DOHH2 (cell line): ENCODE measurements at regions not wholly inside any gene's neighbourhood (a gene's known extent, or its start where the extent isn't known, plus 50 kb on each side); places are given as distances from the start of the nearest gene placed in this dataset.

Source experiments
- H3F3A ChIP-seq: fragments of 200-600 bp; sonication (generic), shearing (Covaris generic); 2 replicates; pipeline ENCODE4 v1.6.0; 2016; ENCODE audit warnings: antibody characterized with exemption, mild to moderate bottlenecking; ENCODE audit not compliant: control insufficient read depth, insufficient read depth
- H3K27ac ChIP-seq: fragments of 200-600 bp; sonication (generic); 2 replicates; pipeline ENCODE4 v1.5.1; 2014; ENCODE audit warnings: low read depth, mild to moderate bottlenecking, low read length, moderate library complexity
- H3K27me3 ChIP-seq: fragments of 200-600 bp; sonication (generic); 2 replicates; pipeline ENCODE4 v1.6.1; 2014; ENCODE audit warnings: mild to moderate bottlenecking, low read length, mixed read lengths; ENCODE audit not compliant: control insufficient read depth
- H3K36me3 ChIP-seq: fragments of 200-600 bp; sonication (generic); 2 replicates; pipeline ENCODE4 v1.6.1; 2014; ENCODE audit warnings: mild to moderate bottlenecking, low read length, moderate library complexity, mixed read lengths; ENCODE audit not compliant: control insufficient read depth
- H3K4me1 ChIP-seq: fragments of 200-600 bp; sonication (generic); 2 replicates; pipeline ENCODE4 v1.6.1; 2014; ENCODE audit warnings: mild to moderate bottlenecking, low read length, mixed read lengths; ENCODE audit not compliant: control insufficient read depth
- H3K4me2 ChIP-seq: fragments of 200-600 bp; sonication (generic); 2 replicates; pipeline ENCODE4 v1.6.0; 2014; ENCODE audit warnings: mild to moderate bottlenecking, low read length, moderate library complexity
- H3K4me3 ChIP-seq: fragments of 200-600 bp; sonication (generic); 2 replicates; pipeline ENCODE4 v1.5.1; 2014; ENCODE audit warnings: mild to moderate bottlenecking, low read length, mixed read lengths
- H3K79me2 ChIP-seq: fragments of 200-600 bp; sonication (generic); 2 replicates; pipeline ENCODE4 v1.6.1; 2014; ENCODE audit warnings: mild to moderate bottlenecking, low read length, mixed read lengths; ENCODE audit not compliant: control insufficient read depth
- H3K9me2 ChIP-seq: fragments of 200-600 bp; sonication (generic); replicated peaks from 2 replicates; pipeline ENCODE4 v1.6.1; 2014; ENCODE audit warnings: mild to moderate bottlenecking, low read length, mixed read lengths; ENCODE audit not compliant: control insufficient read depth
- H3K9me3 ChIP-seq: fragments of 200-600 bp; sonication (generic); 2 replicates; pipeline ENCODE4 v1.6.1; 2014; ENCODE audit warnings: antibody characterized with exemption, low read length, mixed read lengths; ENCODE audit not compliant: control insufficient read depth, insufficient read depth
- H4K20me1 ChIP-seq: fragments of 200-600 bp; sonication (generic); 2 replicates; pipeline ENCODE4 v1.6.0; 2014; ENCODE audit warnings: low read depth, mild to moderate bottlenecking, antibody characterized with exemption, low read length, moderate library complexity; ENCODE audit not compliant: control insufficient read depth, insufficient read depth
- EZH2phosphoT487 ChIP-seq: fragments of 200-600 bp; sonication (generic); IDR thresholded peaks from 2 replicates; pipeline ENCODE4 v1.6.1; 2017; ENCODE audit warnings: borderline replicate concordance, mild to moderate bottlenecking, antibody characterized with exemption, low read length, moderate library complexity, mixed read lengths
- TF ChIP-seq, protein P1 (sequence below): fragments of 200-600 bp; sonication (generic); IDR thresholded peaks from one replicate; pipeline ENCODE4 v1.5.1; 2014; ENCODE audit warnings: antibody characterized with exemption, mild to moderate bottlenecking, low read depth, low read length; ENCODE audit not compliant: poor library complexity, severe bottlenecking

GRCh38 chr4:13162886-13163285, 321.3 kb downstream of the RAB28 start:
- no peaks in the 10 kb centered on the region for H3K79me2 ChIP-seq
- H3K9me3 ChIP-seq, result no peaks in the 10 kb centered on the region
- H3K4me2 ChIP-seq, result no peak overlapping the region
- H3K27me3 ChIP-seq, result no peaks in the 10 kb centered on the region
- no peak overlapping the region for H3K27ac ChIP-seq
- H3K4me3 ChIP-seq, result no peak overlapping the region
- no peaks in the 10 kb centered on the region for H4K20me1 ChIP-seq
- H3K4me1 ChIP-seq, result no peaks in the 10 kb centered on the region
- no peaks in the 10 kb centered on the region for H3K9me2 ChIP-seq
- TF ChIP-seq EZH2phosphoT487, result no peak
- TF ChIP-seq, protein P1, sequence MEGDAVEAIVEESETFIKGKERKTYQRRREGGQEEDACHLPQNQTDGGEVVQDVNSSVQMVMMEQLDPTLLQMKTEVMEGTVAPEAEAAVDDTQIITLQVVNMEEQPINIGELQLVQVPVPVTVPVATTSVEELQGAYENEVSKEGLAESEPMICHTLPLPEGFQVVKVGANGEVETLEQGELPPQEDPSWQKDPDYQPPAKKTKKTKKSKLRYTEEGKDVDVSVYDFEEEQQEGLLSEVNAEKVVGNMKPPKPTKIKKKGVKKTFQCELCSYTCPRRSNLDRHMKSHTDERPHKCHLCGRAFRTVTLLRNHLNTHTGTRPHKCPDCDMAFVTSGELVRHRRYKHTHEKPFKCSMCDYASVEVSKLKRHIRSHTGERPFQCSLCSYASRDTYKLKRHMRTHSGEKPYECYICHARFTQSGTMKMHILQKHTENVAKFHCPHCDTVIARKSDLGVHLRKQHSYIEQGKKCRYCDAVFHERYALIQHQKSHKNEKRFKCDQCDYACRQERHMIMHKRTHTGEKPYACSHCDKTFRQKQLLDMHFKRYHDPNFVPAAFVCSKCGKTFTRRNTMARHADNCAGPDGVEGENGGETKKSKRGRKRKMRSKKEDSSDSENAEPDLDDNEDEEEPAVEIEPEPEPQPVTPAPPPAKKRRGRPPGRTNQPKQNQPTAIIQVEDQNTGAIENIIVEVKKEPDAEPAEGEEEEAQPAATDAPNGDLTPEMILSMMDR, result no peak
- no peaks in the 10 kb centered on the region for H3F3A ChIP-seq
- no peaks in the 10 kb centered on the region for H3K36me3 ChIP-seq

GRCh38 chr4:13160920-13161319, 323.2 kb downstream of the RAB28 start:
- Histone ChIP-seq H3K9me3 (no peaks in the 10 kb centered on the region), H3K4me1 (no peaks in the 10 kb centered on the region), H3K4me2 (no peak overlapping the region), H3K27ac (no peak overlapping the region), H3K4me3 (no peak overlapping the region), H3K27me3 (no peaks in the 10 kb centered on the region), H3K9me2 (no peaks in the 10 kb centered on the region), H3K36me3 (no peaks in the 10 kb centered on the region), H3K79me2 (no peaks in the 10 kb centered on the region), H4K20me1 (no peaks in the 10 kb centered on the region), H3F3A (no peaks in the 10 kb centered on the region)
- TF ChIP-seq, protein P1, result no peak
- TF ChIP-seq EZH2phosphoT487, result no peak

GRCh38 chr4:13159041-13159620, 325.0 kb downstream of the RAB28 start:
- Histone ChIP-seq H4K20me1 (no peaks in the 10 kb centered on the region), H3K27ac (no peak overlapping the region)

More at GRCh38 chr4:13159041-13159620, 325.0 kb downstream of the RAB28 start:
- Histone ChIP-seq H3K4me2 (no peak overlapping the region), H3K79me2 (no peaks in the 10 kb centered on the region), H3K27me3 (no peaks in the 10 kb centered on the region), H3K4me3 (no peak overlapping the region), H3K4me1 (no peaks in the 10 kb centered on the region), H3K9me3 (no peaks in the 10 kb centered on the region), H3K36me3 (no peaks in the 10 kb centered on the region), H3F3A (no peaks in the 10 kb centered on the region), H3K9me2 (no peaks in the 10 kb centered on the region)
- TF ChIP-seq EZH2phosphoT487, result no peak
- TF ChIP-seq, protein P1, result no peak
